Hepatocyte (in vitro differentiated cells): ENCODE measurements at regions not wholly inside any gene's neighbourhood (a gene's known extent, or its start where the extent isn't known, plus 50 kb on each side); places are given as distances from the start of the nearest gene placed in this dataset.

Experiments
- DNase-seq: peaks from one replicate; pipeline ENCODE4 v3.0.0-alpha.2; 2016; ENCODE audit warnings: low spot score
- H2AFZ ChIP-seq: fragments of 200-600 bp; sonication (generic); 2 replicates; pipeline ENCODE4 v1.6.0; 2016; ENCODE audit warnings: antibody characterized with exemption, mild to moderate bottlenecking
- H3K27ac ChIP-seq: fragments of 200-600 bp; sonication (generic); 2 replicates; pipeline ENCODE4 v1.5.1; 2016; ENCODE audit warnings: mild to moderate bottlenecking
- H3K27me3 ChIP-seq: fragments of 200-600 bp; sonication (generic); 2 replicates; pipeline ENCODE4 v1.6.1; 2016
- H3K36me3 ChIP-seq: fragments of 200-600 bp; sonication (generic); replicated peaks from 2 replicates; pipeline ENCODE4 v1.5.1; 2016; ENCODE audit warnings: low read depth; ENCODE audit not compliant: insufficient read depth
- H3K4me1 ChIP-seq: fragments of 200-600 bp; sonication (generic); 2 replicates; pipeline ENCODE4 v1.5.1; 2016; ENCODE audit warnings: mild to moderate bottlenecking, moderate library complexity; ENCODE audit not compliant: insufficient read depth
- H3K4me2 ChIP-seq: fragments of 200-600 bp; sonication (generic); 2 replicates; pipeline ENCODE4 v1.6.0; 2016
- H3K4me3 ChIP-seq: fragments of 200-600 bp; sonication (generic); 2 replicates; pipeline ENCODE4 v1.5.1; 2016; ENCODE audit warnings: mild to moderate bottlenecking
- H3K79me2 ChIP-seq: fragments of 200-600 bp; sonication (generic); 2 replicates; pipeline ENCODE4 v1.6.0; 2017; ENCODE audit warnings: mild to moderate bottlenecking
- H3K9me2 ChIP-seq: fragments of 200-600 bp; sonication (generic); replicated peaks from 2 replicates; pipeline ENCODE4 v1.6.0; 2017; ENCODE audit warnings: mild to moderate bottlenecking; ENCODE audit not compliant: insufficient read depth
- H3K9me3 ChIP-seq: fragments of 200-600 bp; sonication (generic); 2 replicates; pipeline ENCODE4 v1.5.1; 2016; ENCODE audit warnings: low read depth, mild to moderate bottlenecking
- H4K20me1 ChIP-seq: fragments of 200-600 bp; sonication (generic); 2 replicates; pipeline ENCODE4 v1.6.0; 2016; ENCODE audit warnings: mild to moderate bottlenecking; ENCODE audit not compliant: insufficient read depth, poor library complexity, severe bottlenecking
- EZH2 ChIP-seq: fragments of 200-600 bp; sonication (generic); IDR thresholded peaks from 2 replicates; pipeline ENCODE4 v1.6.1; 2016; ENCODE audit warnings: antibody characterized with exemption, mild to moderate bottlenecking, borderline replicate concordance
- EZH2phosphoT487 ChIP-seq: fragments of 200-600 bp; sonication (generic); IDR thresholded peaks from one replicate; pipeline ENCODE4 v1.6.1; 2018; ENCODE audit warnings: antibody characterized with exemption, mild to moderate bottlenecking, low read depth, moderate library complexity; ENCODE audit not compliant: unreplicated experiment, severe bottlenecking
- WGBS: methylation state at CpG from one replicate; pipeline ENCODE4 v1.1.6; 2016; ENCODE audit warnings: low lambda C conversion rate; ENCODE audit errors: missing lambda C conversion rate; 5-methylcytosine and 5-hydroxymethylcytosine counted together
- TF ChIP-seq, protein P1 (sequence below): fragments of 200-600 bp; sonication (generic); IDR thresholded peaks from 2 replicates; pipeline ENCODE4 v1.5.1; 2016; ENCODE audit warnings: antibody characterized with exemption, mild to moderate bottlenecking; ENCODE audit not compliant: poor library complexity

DNA sequence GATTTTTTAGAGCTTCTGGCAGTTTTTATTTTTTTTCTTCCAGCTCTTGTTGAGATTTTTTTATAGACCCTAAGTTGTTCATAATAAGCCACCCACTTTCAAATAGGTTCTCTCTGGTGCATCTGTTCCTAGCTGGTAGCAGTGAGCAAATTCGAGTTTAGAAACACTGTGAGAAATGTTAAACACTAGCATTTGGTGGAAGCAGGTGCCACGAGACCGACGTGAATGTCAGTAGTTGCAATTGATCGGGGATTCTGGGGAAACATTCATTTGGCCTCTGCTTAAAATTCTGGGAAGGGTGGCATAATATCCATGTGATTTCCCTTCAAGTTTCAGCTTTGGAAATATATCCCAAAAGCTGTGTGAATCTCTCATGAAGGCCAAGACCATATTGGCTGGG lies 435.0 kb downstream of the RNF144A start:
- TF ChIP-seq EZH2 (no peak), EZH2phosphoT487 (no peak)
- TF ChIP-seq, protein P1, sequence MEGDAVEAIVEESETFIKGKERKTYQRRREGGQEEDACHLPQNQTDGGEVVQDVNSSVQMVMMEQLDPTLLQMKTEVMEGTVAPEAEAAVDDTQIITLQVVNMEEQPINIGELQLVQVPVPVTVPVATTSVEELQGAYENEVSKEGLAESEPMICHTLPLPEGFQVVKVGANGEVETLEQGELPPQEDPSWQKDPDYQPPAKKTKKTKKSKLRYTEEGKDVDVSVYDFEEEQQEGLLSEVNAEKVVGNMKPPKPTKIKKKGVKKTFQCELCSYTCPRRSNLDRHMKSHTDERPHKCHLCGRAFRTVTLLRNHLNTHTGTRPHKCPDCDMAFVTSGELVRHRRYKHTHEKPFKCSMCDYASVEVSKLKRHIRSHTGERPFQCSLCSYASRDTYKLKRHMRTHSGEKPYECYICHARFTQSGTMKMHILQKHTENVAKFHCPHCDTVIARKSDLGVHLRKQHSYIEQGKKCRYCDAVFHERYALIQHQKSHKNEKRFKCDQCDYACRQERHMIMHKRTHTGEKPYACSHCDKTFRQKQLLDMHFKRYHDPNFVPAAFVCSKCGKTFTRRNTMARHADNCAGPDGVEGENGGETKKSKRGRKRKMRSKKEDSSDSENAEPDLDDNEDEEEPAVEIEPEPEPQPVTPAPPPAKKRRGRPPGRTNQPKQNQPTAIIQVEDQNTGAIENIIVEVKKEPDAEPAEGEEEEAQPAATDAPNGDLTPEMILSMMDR: no peak
- no peaks in the 10 kb centered on the region for H3K9me3 ChIP-seq

GRCh38 chr2:7353571-7353970 lies 436.4 kb downstream of the RNF144A start:
- 94% methylated on average over 4 of the region's 4 CpGs for WGBS

More for the DNA sequence above, 435.0 kb downstream of the RNF144A start:
- DNase-seq: no peak
- H3K4me3 ChIP-seq: no peak overlapping the region
- H4K20me1 ChIP-seq: no peaks in the 10 kb centered on the region
- no peaks in the 10 kb centered on the region for H3K9me2 ChIP-seq
- H3K36me3 ChIP-seq: no peaks in the 10 kb centered on the region
- H3K27me3 ChIP-seq: no peaks in the 10 kb centered on the region
- no peak overlapping the region for H3K4me2 ChIP-seq
- H3K79me2 ChIP-seq: no peaks in the 10 kb centered on the region
- no peak overlapping the region for H2AFZ ChIP-seq
- H3K4me1 ChIP-seq: no peaks in the 10 kb centered on the region
- 90% methylated on average over 5 of the region's 5 CpGs for WGBS
- H3K27ac ChIP-seq: no peak overlapping the region

DNA sequence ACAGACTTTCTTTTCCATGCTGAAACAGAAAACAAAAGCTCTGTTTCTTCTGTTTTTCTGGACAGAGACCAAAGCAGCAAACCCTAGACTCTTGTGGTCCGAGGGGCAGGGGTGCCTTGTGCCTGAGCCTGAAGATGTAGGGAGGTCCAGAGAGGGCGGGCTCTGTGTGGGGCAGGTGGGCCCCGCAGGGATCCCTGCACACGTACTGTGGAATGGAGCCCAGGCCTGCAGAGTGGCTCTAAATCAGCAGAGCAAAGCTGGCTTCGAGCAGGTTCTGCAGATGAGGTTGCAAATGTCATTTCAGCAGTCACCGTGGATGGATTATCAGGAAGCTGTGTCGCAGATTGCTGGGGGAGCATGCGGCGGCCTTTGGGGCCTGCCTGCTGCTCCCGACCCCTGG lies 438.6 kb downstream of the RNF144A start:
- no peak overlapping the region for H2AFZ ChIP-seq
- no peak overlapping the region for H3K27ac ChIP-seq
- H3K4me3 ChIP-seq: no peak overlapping the region
- no peaks in the 10 kb centered on the region for H4K20me1 ChIP-seq
- TF ChIP-seq, protein P1: no peak
- TF ChIP-seq EZH2phosphoT487 (no peak), EZH2 (no peak)
- H3K4me1 ChIP-seq: no peaks in the 10 kb centered on the region
- H3K9me2 ChIP-seq: no peaks in the 10 kb centered on the region
- no peaks in the 10 kb centered on the region for H3K9me3 ChIP-seq
- H3K27me3 ChIP-seq: no peaks in the 10 kb centered on the region
- H3K4me2 ChIP-seq: no peak overlapping the region
- H3K36me3 ChIP-seq: no peaks in the 10 kb centered on the region
- WGBS: 84% methylated on average over 10 of the region's 10 CpGs
- no peaks in the 10 kb centered on the region for H3K79me2 ChIP-seq
- DNase-seq: no peak

More at GRCh38 chr2:7353571-7353970, 436.4 kb downstream of the RNF144A start:
- H3K27ac ChIP-seq: no peak overlapping the region
- no peaks in the 10 kb centered on the region for H4K20me1 ChIP-seq
- no peak overlapping the region for H3K4me2 ChIP-seq
- H3K4me1 ChIP-seq: no peaks in the 10 kb centered on the region
- no peak for DNase-seq
- no peaks in the 10 kb centered on the region for H3K27me3 ChIP-seq
- no peaks in the 10 kb centered on the region for H3K79me2 ChIP-seq
- no peaks in the 10 kb centered on the region for H3K9me3 ChIP-seq
- H3K36me3 ChIP-seq: no peaks in the 10 kb centered on the region
- no peaks in the 10 kb centered on the region for H3K9me2 ChIP-seq
- no peak for TF ChIP-seq EZH2
- TF ChIP-seq, protein P1: no peak
- no peak for TF ChIP-seq EZH2phosphoT487
- no peak overlapping the region for H2AFZ ChIP-seq
- H3K4me3 ChIP-seq: no peak overlapping the region
